NCI-H2196 (cell line): ENCODE measurements at regions not wholly inside any gene's neighbourhood (a gene's known extent, or its start where the extent isn't known, plus 50 kb on each side); places are given as distances from the start of the nearest gene placed in this dataset.
"Not testable (repeated sequence)": the region's sequence is repeated elsewhere in the genome, so short reads cannot be mapped to it uniquely, and the experiment has no call there.

Experiments used
- DNase-seq: peaks from one replicate; lab custom pipeline; 2025; ENCODE audit not compliant: unreplicated experiment; lab: John Stamatoyannopoulos, UW

- no peak for DNase-seq
These were observed 95.8 kb upstream of the HMGA2 start for GRCh38 chr12:65728455-65728847.

- DNase-seq: no peak
These were observed 95.2 kb upstream of the HMGA2 start for GRCh38 chr12:65728848-65729793.

DNA sequence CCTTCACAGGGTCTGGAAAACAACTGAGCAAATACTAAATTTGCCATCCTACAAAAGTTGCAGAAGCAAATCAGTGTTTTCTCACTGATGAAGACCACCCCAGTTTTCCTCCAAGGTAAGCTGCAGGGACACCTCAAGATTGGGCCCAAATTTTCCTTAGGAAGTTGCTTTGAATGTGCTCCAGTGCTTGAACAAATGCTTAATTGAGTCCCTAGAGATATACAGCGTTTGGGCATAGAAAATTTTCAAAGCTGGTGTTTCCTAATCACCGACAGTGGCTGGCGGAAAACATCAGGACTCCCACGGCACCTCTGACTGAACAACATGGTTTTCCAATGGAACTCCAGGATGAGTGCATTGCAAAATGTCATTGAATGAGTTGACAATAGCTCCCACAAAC lies 92.5 kb upstream of the HMGA2 start:
- no peak for DNase-seq

- DNase-seq: not testable (repeated sequence)
These were observed 90.6 kb upstream of the HMGA2 start for GRCh38 chr12:65733643-65734042.

DNA sequence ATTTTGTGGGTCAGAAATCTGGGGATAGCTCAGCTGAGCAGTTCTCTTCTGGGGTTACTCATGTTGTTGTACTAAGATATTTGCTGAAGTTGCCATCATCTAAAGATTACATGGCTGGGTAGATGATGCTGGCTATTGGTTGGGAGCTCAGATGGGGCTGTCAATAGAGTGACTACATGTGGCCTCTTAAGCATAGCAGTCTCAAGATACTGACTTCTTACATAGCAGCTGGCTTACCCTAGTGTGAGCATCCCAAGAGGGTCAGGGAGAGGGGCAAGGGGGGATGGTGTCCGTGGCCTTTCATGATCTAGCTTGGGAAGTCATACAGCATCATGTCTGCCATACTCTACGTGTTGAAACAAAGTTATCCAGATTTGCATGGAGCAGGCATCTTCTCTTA lies 90.1 kb upstream of the HMGA2 start:
- no peak for DNase-seq

DNA sequence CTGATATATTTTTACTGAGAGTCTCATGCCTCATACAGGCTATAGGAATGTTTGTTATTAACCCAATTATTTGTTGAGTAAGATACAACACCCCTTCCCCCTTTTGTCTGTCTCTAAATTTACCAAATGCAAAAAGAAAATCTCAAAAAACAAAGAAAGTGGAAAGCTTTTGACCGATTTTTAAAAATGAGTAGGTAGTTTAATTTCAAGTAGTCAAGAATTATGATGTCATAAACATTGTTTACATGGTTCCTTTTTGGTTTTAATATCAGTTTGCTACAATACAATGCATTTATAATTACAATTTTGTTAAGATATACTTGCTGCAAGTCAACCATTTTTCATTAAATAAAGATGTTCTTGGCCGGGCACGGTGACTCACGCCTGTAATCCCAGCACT lies 84.7 kb upstream of the HMGA2 start:
- no peak for DNase-seq

GRCh38 chr12:65740506-65740872 lies 83.8 kb upstream of the HMGA2 start:
- no peak for DNase-seq

GRCh38 chr12:65740873-65741600 lies 83.2 kb upstream of the HMGA2 start:
- DNase-seq: no peak

GRCh38 chr12:65741656-65742017 lies 82.6 kb upstream of the HMGA2 start:
- no peak for DNase-seq

- no peak for DNase-seq
These were observed 82.0 kb upstream of the HMGA2 start for GRCh38 chr12:65742018-65743010.

DNA sequence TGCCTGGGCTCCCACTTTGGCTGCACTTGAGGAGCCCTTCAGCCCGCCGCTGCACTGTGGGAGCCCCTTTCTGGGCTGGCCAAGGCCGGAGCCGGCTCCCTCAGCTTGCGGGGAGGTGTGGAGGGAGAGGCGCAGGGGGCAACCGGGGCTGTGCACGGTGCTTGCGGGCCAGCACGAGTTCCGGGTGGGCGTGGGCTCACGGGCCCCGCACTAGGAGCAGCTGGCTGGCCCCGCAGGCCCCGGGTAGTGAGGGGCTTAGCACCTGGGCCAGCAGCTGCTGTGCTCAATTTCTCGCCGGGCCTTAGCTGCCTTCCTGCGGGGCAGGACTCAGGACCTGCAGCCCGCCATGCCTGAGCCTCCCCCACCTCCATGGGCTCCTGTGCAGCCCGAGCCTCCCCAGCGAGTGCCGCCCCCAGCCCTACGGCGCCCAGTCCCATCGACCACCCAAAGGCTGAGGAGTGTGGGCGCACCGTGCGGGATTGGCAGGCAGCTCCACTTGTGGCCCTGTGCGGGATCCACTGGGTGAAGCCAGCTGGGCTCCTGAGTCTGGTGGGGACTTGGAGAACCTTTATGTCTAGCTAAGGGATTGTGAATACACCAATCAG lies 79.9 kb upstream of the HMGA2 start:
- not testable (repeated sequence) for DNase-seq

GRCh38 chr12:65747338-65747737 lies 76.9 kb upstream of the HMGA2 start:
- DNase-seq: no peak

DNA sequence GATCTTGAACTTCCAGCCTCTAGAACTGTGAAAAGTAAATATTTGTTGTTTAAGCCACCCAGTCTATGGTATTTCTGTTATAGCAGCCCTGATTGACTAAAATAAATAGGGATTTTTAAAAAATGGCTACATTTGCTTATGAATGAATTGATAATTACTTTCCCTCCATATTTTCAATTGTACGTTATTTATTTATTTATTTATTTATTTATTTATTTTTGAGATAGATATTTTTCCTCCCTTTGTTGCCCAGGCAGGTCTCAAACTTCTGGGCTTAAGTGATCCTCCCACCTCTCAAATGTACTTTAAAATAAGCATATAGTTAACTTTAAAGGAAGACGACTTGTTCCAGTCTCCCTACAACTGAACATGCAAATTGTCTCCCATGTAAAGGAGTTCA lies 76.0 kb upstream of the HMGA2 start:
- no peak for DNase-seq

GRCh38 chr12:65754290-65754689 lies 70.0 kb upstream of the HMGA2 start:
- no peak for DNase-seq

DNA sequence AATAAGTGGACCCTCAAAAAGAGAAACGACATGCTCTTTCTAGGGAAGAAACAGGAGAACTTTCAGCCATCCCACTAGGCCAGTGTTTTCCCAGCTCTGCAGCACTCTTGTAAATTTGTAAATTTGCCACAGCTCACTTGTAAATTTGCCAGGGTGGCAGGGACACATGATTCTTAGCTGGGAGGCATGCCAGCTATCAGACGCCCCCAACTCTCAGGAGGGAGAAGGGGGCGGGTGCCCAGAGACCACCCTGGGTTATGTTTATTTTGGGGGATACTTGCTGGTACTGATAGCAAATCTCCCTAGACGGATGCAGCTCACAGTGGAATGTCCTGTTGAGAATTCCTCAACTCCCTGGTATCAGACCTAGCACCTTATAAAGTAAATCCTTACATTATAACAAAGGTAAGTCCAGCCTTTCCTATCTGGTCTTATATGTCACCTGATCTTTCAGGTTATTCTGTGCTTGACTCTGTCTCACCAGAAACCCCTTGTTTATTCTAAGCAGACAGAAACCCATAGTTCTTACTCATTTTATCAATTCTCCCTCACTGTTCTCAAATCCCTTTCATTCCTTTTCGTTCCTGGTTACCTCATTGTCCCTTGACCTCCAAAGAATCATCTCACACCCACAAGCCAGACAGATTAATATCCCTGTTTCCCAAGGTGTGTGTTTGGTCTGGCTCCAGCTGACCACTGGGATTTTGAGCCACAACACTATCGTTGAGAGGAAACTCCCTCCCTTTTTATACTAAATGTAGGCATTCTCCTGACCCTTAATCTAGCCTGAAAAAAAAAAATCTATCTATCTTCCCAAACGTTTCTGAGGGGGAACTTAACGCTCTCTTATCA lies 69.3 kb upstream of the HMGA2 start:
- no peak for DNase-seq

GRCh38 chr12:65755596-65755978 lies 68.7 kb upstream of the HMGA2 start:
- DNase-seq: no peak

GRCh38 chr12:65756267-65756666 lies 68.0 kb upstream of the HMGA2 start:
- no peak for DNase-seq

DNA sequence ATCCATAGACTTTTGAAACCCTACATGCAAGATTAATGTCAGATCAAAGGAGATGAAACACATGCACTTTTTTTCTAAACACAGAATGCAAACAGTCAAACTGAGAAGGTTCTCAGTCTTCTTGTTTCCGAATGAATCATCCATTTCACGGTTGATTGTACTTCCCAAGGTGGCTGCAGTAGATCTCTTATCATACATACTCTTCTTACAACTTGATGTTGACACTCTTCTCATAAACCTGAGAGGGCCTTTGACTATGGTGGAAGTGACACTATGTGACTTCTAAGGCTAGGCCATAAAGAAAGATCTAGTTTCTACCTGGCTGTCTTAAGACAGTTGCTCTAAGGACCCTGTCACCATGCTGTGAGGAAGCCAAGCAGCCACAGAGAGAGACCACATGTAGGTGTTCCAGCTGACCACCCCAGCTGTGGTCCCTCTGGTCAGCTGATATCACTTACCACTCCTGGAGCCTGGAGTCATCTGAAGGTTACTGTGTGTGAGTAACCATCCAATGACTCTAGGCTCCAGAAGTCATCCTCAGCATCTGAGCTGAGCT lies 67.2 kb upstream of the HMGA2 start:
- DNase-seq: no peak

GRCh38 chr12:65758401-65758800 lies 65.9 kb upstream of the HMGA2 start:
- DNase-seq: no peak

DNA sequence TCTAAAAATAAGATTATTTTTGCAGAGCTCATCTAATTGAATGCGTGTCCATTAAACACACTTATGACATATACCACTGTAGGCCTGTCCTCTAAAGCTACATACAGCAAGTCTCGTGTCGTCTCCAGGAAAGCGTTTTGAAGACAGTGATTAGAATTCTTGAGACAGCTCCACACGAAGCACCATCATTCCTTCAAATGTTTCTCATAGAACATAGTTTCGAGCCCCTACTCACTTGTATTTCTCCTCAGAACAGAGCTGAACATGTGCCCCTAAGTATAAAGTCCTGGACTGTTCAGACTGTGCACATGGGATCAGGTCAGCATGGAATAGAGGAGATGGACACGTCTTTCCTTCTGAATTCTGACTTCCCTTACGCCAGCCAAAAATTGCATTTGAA lies 64.5 kb upstream of the HMGA2 start:
- no peak for DNase-seq
